GM19395 (cell line): ENCODE measurements at regions not wholly inside any gene's neighbourhood (a gene's known extent, or its start where the extent isn't known, plus 50 kb on each side); places are given as distances from the start of the nearest gene placed in this dataset.
"Not testable (repeated sequence)": the region's sequence is repeated elsewhere in the genome, so short reads cannot be mapped to it uniquely, and the experiment has no call there.

Source experiments
- ATAC-seq: cut with Tn5 transposase; IDR thresholded peaks from one replicate; pipeline ENCODE4 v1.9.1; 2021; ENCODE audit warnings: mild to moderate bottlenecking, moderate library complexity; ENCODE audit not compliant: unreplicated experiment

- ATAC-seq, result no peak
Measured at GRCh38 chr13:67990868-67991267, 760.7 kb upstream of the PCDH9 start.

DNA sequence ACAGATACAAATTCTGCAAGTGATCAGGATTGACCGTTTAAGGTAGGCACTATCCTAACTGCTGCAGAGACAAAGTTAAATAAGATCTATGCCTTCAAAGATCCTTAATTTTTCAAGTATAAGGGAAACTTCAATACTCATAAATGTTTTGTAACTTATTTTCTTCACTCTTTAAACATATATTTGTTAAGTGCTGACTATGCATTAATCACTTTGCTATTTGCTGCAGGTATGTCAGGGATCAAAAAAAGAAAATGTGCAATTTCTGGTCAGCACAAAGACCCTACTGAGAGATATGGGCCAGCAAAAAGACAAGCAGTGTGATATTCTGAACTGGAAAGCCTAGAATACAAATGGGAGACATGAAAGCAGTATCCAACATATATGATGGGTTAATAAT lies 756.1 kb upstream of the PCDH9 start:
- no peak for ATAC-seq

GRCh38 chr13:67977066-67977465 lies 746.9 kb upstream of the PCDH9 start:
- no peak for ATAC-seq

GRCh38 chr13:67971291-67971690 lies 741.2 kb upstream of the PCDH9 start:
- ATAC-seq, result no peak

DNA sequence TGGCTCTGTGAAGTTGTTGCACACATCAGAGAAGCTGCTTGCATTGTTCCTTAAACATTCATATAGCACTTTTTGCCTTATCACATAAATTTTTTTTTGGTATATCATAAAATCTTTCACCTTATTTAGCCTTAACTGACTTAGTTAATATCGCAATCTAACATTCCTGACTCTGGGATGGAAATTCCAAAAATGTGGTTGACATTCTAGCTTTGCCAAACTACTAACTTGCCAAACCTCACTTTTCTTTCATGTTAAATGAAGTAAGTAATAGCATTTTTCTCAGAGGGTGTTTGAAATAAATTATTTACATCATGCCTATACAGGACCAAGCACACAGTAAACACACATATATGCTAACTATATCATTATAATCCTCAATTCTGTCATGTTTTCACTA lies 736.9 kb upstream of the PCDH9 start:
- no peak for ATAC-seq

DNA sequence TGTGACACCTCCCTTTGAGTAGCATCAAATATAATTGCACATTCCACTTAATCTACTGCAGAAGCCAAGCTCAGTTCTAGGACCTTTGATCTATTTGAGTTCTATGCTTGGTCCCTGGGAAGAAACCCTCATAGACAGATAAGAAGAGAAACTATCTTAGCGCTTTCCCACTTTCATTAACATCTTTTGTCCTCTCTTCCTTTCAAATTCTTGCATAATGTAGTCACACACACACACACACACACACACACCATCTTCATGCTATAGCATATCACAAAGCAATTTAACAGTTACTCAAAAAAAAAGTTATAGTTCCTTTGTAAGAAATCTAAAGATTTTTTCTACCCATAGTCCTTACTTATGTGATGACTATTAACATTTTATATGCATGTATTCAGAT lies 735.9 kb upstream of the PCDH9 start:
- ATAC-seq, result no peak

DNA sequence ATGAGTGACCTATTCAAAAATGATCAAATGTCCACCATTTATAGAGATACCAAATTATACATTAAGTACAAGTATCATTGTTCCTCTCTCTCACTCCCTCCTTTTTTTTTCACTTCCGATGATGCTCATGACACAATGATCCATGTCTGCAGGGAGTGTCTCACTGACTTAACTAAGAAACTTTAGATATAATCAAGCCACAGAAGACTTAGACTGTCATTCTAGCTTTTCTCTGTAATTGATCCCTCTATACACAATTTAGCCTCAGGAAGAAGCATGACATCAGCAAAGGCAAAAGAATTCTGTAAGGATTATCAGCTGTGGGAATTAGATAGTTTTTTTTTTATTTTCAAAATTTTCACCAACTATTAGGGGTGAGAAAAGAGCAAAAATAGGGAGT lies 734.9 kb upstream of the PCDH9 start:
- ATAC-seq, result no peak

DNA sequence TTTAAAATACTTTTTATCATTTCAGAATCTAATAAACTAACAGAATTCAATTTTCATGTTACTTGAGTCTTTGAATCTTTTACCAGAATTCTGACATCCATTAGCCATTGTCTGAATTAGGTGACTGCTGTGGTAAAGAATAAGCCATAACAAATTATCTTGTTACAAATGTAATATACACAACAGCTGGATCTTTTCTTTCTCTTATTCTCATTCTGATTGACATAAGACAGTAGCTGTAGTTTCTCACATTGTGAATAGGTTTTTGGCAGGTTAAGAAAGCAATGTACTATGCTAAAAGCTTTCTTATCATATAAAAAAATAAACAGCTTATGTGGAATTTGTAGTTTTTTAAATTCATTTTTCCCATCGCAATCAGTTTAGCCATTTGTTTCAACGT lies 734.0 kb upstream of the PCDH9 start:
- ATAC-seq, result no peak

GRCh38 chr13:67961331-67961730 lies 731.2 kb upstream of the PCDH9 start:
- no peak for ATAC-seq

GRCh38 chr13:67951431-67951830 lies 721.3 kb upstream of the PCDH9 start:
- no peak for ATAC-seq

DNA sequence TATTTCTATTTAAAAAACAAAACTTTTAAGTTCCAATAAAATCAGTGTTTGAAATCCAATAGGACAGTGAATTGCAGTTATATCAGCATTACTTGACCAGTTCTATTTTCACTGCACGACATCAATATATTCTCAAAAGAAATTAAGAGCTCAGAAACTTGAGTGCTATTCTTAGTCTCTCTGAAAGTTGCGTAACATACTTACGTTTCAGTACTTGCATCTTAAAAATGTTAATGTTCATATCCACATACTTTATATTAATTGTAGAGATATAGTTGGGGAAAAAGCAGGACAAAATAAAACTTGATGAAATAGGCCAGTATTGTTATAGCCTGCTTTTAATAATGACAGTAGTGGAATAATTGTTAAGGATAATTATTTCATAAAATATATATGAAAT lies 720.5 kb upstream of the PCDH9 start:
- no peak for ATAC-seq

DNA sequence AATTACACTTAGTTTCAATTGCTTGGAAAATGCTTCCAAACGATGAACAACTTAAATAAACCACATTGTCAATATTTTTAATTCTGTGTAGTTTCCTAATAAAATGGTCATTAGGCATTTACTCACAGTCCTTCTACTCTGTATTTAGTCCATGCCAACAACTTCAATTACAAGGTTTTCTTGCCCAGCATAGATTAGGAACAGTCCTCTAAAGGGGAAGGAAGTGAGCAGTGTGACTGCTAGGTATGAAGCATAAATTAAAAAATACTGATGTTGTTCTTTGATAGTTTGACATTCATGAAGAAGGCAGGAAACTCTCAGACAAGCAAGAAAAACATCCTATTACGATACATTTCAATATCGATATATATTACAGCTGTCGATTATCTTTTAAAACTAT lies 716.0 kb upstream of the PCDH9 start:
- no peak for ATAC-seq

DNA sequence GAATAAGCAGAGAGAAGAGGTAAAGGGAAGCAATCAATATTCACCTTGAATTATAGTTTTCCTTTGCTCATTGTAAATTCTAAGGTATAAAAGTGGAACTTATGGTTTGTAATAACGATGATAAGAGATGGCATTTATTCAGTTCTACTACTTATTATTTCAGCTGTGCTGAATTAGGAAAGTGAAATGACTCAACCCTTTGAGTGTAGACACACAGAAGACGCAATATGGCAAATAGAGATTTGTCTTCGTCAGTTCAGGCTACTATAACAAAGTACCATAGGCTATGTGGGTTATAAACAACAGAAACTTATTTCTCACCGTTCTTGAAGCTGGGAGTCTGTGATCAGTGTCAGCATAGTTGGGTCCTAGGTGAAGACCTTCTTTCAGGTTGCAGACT lies 713.0 kb upstream of the PCDH9 start:
- ATAC-seq, result no peak

DNA sequence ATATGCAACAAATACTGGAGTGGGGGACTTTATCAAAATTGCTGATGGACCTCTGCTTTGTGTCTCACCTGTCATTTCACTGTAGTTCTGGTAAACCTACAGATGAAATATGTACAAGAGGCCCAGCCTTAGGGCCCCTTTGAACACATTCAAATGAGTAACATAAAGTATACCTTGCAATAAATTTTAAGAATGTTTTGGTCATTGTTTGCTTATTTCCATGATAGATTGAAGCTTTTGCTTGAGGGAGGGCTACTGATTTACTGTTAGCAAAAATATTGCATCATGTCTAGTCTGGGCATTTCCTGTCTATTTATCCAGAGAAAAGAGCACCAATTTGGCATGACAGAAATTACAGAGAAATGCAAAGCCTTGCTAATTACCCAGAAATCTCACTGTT lies 705.5 kb upstream of the PCDH9 start:
- ATAC-seq, result no peak

GRCh38 chr13:67934617-67935330 lies 704.6 kb upstream of the PCDH9 start:
- no peak for ATAC-seq

DNA sequence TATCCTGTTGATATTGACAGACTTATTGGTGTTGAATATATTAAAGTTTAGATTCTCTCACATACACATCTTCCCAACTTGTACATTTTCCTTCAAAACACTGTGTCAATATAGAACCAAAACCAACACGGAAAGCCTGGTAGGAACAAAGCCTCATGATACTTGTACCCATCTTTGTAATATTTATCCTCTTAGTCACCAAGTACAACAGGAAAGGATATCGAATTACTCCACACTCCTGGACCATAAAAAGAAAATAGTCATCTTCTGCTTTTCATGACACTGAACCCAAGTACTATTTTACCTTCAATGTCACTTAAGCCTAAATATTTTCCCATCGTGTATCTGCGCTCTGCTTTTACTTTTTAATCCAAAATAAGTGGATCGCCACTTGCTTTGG lies 702.9 kb upstream of the PCDH9 start:
- ATAC-seq, result no peak

DNA sequence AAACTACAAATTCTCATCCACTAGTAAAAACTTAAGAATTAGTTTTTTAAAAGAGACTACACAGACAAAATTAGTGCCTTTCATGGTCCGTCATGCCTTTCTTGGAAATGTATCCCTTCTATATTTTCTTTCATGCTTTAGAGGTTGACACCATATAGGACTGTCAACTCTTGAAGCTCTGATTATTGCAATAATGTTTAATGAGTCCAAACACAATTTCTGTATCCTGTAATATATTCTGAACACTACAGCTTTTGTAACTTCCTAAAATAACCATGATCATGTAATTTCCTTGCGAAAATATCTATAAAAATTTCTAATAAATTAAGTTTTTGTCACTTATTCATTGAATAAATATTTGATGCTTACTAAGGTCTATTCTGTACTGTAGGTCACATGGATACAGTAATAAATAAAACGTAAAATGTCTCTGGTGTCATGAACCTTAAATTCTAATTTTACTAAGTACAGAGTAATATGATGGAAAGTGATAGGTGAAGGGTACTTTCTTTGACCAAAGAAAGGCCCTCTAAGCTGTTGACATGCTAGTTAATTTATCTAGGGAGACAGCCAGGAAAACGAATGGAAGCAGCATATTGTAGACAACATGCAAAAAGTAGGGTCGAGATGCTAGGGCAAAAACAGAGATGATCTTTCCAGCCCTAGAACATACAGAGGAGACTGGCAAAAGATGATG lies 687.3 kb upstream of the PCDH9 start:
- no peak for ATAC-seq

GRCh38 chr13:67916650-67917049 lies 686.5 kb upstream of the PCDH9 start:
- no peak for ATAC-seq

DNA sequence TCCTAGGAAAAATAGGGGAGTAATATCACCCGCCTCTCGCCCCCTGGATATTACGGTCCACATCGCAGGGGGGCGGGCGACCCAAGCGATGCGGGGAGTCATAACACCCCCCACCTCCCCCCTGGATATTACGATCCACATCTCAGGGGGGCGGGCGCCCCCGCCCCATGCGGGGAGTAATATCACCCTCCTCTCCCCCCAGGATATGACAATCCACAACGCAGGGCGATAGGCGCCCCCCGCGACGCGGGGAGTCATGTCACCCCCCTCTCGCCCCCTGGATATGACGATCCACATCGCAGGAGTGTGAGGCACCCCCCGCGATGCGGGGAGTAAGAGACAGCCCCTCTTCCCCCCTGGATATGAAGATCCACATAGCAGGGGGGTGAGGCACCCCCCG lies 684.4 kb upstream of the PCDH9 start:
- ATAC-seq, result no peak

DNA sequence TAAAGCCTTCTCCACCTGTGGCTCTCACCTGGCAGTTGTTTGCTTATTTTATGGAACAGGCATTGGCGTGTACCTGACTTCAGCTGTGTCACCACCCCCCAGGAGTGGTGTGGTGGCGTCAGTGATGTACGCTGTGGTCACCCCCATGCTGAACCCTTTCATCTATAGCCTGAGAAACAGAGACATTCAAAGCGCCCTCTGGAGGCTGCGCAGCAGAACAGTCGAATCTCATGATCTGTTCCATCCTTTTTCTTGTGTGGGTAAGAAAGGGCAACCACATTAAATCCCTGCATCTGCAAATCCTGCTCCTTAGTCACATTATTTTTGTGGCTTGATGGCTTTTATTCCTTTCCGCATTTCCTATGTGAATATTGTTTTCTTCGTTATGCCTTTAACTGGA lies 672.8 kb upstream of the PCDH9 start:
- not testable (repeated sequence) for ATAC-seq

- ATAC-seq, result no peak
Measured at GRCh38 chr13:67880916-67881315, 650.8 kb upstream of the PCDH9 start.

DNA sequence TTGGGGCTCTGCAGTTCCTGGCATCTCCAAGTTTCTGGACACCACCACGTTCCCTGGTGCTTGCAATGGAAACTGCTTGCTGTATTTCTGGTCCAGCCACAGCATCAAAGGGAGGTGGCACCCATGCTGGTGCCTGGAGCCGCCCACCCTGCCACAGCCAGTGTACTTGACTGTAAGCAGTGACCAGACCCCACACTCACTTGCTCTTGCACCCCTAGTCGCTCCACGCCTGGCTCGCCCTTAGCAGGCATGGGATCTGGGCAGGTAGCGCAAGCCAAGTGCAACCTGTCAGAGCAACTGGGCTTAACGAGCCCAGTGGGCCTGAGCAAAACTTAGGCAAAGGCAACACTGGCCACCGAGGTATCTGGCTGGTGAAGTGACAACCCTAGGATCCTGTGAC lies 648.2 kb upstream of the PCDH9 start:
- ATAC-seq, result no peak

- no peak for ATAC-seq
Measured at GRCh38 chr13:67877031-67877430, 646.9 kb upstream of the PCDH9 start.
